SK-N-SH (cell line): ENCODE measurements at regions not wholly inside any gene's neighbourhood (a gene's known extent, or its start where the extent isn't known, plus 50 kb on each side); places are given as distances from the start of the nearest gene placed in this dataset.
"Not testable (repeated sequence)": the region's sequence is repeated elsewhere in the genome, so short reads cannot be mapped to it uniquely, and the experiment has no call there.

Experiments
- EZH2phosphoT487 ChIP-seq: fragments of 200-600 bp; sonication (generic); IDR thresholded peaks from 2 replicates; pipeline ENCODE4 v1.6.1; 2017; ENCODE audit warnings: low read depth, mixed run types, mild to moderate bottlenecking, antibody characterized with exemption, moderate library complexity, borderline replicate concordance
- ZBTB33 ChIP-seq: IDR thresholded peaks from 2 replicates; pipeline ENCODE4 v1.4.0; 2012; ENCODE audit warnings: low read depth, borderline replicate concordance

- not testable (repeated sequence) for TF ChIP-seq ZBTB33, EZH2phosphoT487
Measured at GRCh38 chr3:195637473-195638233, 53.9 kb upstream of the APOD start.
